Liver (tissue), 8 donors: ENCODE measurements at regions not wholly inside any gene's neighbourhood (a gene's known extent, or its start where the extent isn't known, plus 50 kb on each side); places are given as distances from the start of the nearest gene placed in this dataset.

Experiments
- DNase-seq: peaks from one replicate; pipeline ENCODE4 v3.0.0-alpha.2; 2017; ENCODE audit warnings: low spot score
- H3K27ac ChIP-seq, 2 donors: one replicate each; pipeline ENCODE4 v1.7.0; 2013; ENCODE audit warnings: inconsistent platforms in 2 of 2, low read length in 2 of 2, control low read depth in 1 of 2, low read depth in 1 of 2, mild to moderate bottlenecking in 1 of 2
- H3K27me3 ChIP-seq, 4 donors: one replicate each; pipeline versions ENCODE4 v1.6.1 to v1.7.0; 2013; ENCODE audit warnings: low read length in 3 of 4, inconsistent platforms in 1 of 4, mild to moderate bottlenecking in 1 of 4, moderate library complexity in 1 of 4; ENCODE audit not compliant: control insufficient read depth in 4 of 4, insufficient read depth in 4 of 4
- H3K36me3 ChIP-seq, 4 donors: one replicate each; pipeline versions ENCODE4 v1.6.1 to v1.7.0; 2013; ENCODE audit warnings: low read length in 3 of 4, mild to moderate bottlenecking in 3 of 4, low read depth in 1 of 4, moderate library complexity in 1 of 4; ENCODE audit not compliant: control insufficient read depth in 4 of 4, insufficient read depth in 3 of 4
- H3K4me1 ChIP-seq, 4 donors: one replicate each; pipeline versions ENCODE4 v1.6.1 to v1.7.0; 2013; ENCODE audit warnings: low read length in 3 of 4, mild to moderate bottlenecking in 3 of 4, moderate library complexity in 1 of 4; ENCODE audit not compliant: control insufficient read depth in 4 of 4, insufficient read depth in 4 of 4
- H3K4me3 ChIP-seq, 3 donors: one replicate each; pipeline versions ENCODE4 v1.6.1 to v1.7.0; 2013; ENCODE audit warnings: low read length in 3 of 3, control low read depth in 1 of 3, low read depth in 1 of 3, mild to moderate bottlenecking in 1 of 3
- H3K9ac ChIP-seq, 2 donors: one replicate each; pipeline ENCODE4 v1.7.0; 2013; ENCODE audit warnings: low read length in 2 of 2, mild to moderate bottlenecking in 2 of 2, moderate library complexity in 2 of 2, control low read depth in 1 of 2, low read depth in 1 of 2
- H3K9me3 ChIP-seq, 4 donors: one replicate each; pipeline versions ENCODE4 v1.6.1 to v1.7.0; 2013; ENCODE audit warnings: low read length in 3 of 4; ENCODE audit not compliant: control insufficient read depth in 4 of 4
- CTCF ChIP-seq: fragments of 150-350 bp; IDR thresholded peaks from 2 replicates; pipeline ENCODE4 v1.5.1; 2017; ENCODE audit warnings: improper control_type of control experiment, low read depth, low read length; ENCODE audit not compliant: missing input control
- EGR1 ChIP-seq, 2 donors: IDR thresholded peaks; 2 replicates each; pipeline ENCODE4 v1.6.1; 2016 to 2018; ENCODE audit warnings: antibody characterized with exemption in 2 of 2, low read depth in 2 of 2
- FOXA2 ChIP-seq: IDR thresholded peaks from 2 replicates; pipeline ENCODE4 v1.6.1; 2016; ENCODE audit warnings: antibody characterized with exemption
- GABPA ChIP-seq, 2 donors: IDR thresholded peaks in 1 of 2; conservative IDR thresholded peaks in 1 of 2; 2 replicates each; pipeline ENCODE4 v1.6.1; 2016; ENCODE audit warnings: antibody characterized with exemption in 2 of 2, mild to moderate bottlenecking in 1 of 2, moderate library complexity in 1 of 2
- MAX ChIP-seq: IDR thresholded peaks from 2 replicates; pipeline ENCODE4 v1.6.1; 2016; ENCODE audit warnings: antibody characterized with exemption
- REST ChIP-seq: IDR thresholded peaks from 2 replicates; pipeline ENCODE4 v1.6.1; 2016; ENCODE audit warnings: antibody characterized with exemption, mild to moderate bottlenecking
- RXRA ChIP-seq, 2 donors: IDR thresholded peaks; 2 replicates each; pipeline ENCODE4 v1.6.1; 2017 to 2018; ENCODE audit warnings: antibody characterized with exemption in 2 of 2, mild to moderate bottlenecking in 1 of 2
- ZBTB33 ChIP-seq: IDR thresholded peaks from 2 replicates; pipeline ENCODE4 v1.6.1; 2016; ENCODE audit warnings: antibody characterized with exemption
- WGBS: extraction: QIAGEN DNeasy Blood & Tissue Kit; methylation state at CpG from one replicate; pipeline ENCODE4 v1.1.7; 2013; 5-methylcytosine and 5-hydroxymethylcytosine counted together
- donor health status: healthy.
- donor health status: healthy.
- donor health status: healthy.
- donor health status: healthy.
- donor health status: healthy.

GRCh38 chr6:115310156-115310555, 750.5 kb downstream of the FRK start:
- TF ChIP-seq FOXA2 (no peak), GABPA (IDR thresholded peaks at IDR 0.05 in 1 of 2, conservative IDR thresholded peaks at IDR 0.05 in 1 of 2) (no peak), ZBTB33 (no peak), MAX (no peak), EGR1 (IDR thresholded peaks at IDR 0.05; ENCODE audit: low read depth in 2 of 2) (no peak), REST (no peak), CTCF (no peak), RXRA (IDR thresholded peaks at IDR 0.05) (no peak)
- WGBS: 80% methylated on average over 6 of the region's 6 CpGs
- no peaks in the 10 kb centered on the region for H3K36me3 ChIP-seq

GRCh38 chr6:115302731-115303130, 758.0 kb downstream of the FRK start:
- TF ChIP-seq ZBTB33: no peak
- 70% methylated on average over 4 of the region's 4 CpGs for WGBS
- H3K27ac ChIP-seq: no peak overlapping the region

More at GRCh38 chr6:115310156-115310555, 750.5 kb downstream of the FRK start:
- H3K27me3 ChIP-seq: no peaks in the 10 kb centered on the region
- no peak overlapping the region for H3K27ac ChIP-seq
- DNase-seq: no peak
- no peak overlapping the region for H3K9ac ChIP-seq
- H3K9me3 ChIP-seq: peaks cover 0 to 7% (median under 1%) of the 10 kb centered on the region in 4 donors
- H3K4me3 ChIP-seq: no peak overlapping the region
- H3K4me1 ChIP-seq: no peaks in the 10 kb centered on the region

More at GRCh38 chr6:115302731-115303130, 758.0 kb downstream of the FRK start:
- no peak for DNase-seq
- Histone ChIP-seq H3K36me3 (no peaks in the 10 kb centered on the region), H3K9me3 (peaks cover 0 to 2% (median 0%) of the 10 kb centered on the region in 4 donors), H3K4me1 (no peaks in the 10 kb centered on the region), H3K9ac (no peak overlapping the region), H3K4me3 (no peak overlapping the region), H3K27me3 (no peaks in the 10 kb centered on the region)
